CD4-positive, alpha-beta T cell treated with Interleukin-6 for 4 hours (primary cell): ENCODE measurements at regions not wholly inside any gene's neighbourhood (a gene's known extent, or its start where the extent isn't known, plus 50 kb on each side); places are given as distances from the start of the nearest gene placed in this dataset.

ENCODE experiments used
- DNase-seq: peaks from one replicate; pipeline ENCODE4 v3.0.0-alpha.2; 2020; ENCODE audit warnings: mixed read lengths

- no peak for DNase-seq
Measured at GRCh38 chr21:22941779-22942490, 1943.7 kb downstream of the NCAM2 start.

DNA sequence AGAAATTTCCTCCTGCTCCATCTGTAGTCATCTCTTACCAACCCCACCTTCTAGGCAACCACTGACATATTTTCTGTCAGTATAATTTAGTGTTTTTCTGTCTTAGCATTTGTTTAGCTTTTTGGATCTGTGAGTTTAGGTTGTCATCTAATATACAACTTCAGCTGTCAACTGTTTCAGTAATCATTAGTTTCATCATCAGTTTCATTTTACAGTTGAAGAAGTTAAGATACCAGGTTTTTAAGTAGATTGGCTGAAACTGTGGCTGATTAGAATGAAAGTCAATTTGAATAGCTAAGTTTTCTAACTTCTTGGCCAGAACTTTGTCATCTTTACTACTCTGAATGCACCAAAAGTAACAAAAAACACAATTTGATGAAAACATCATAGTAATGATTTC lies 1957.3 kb downstream of the NCAM2 start:
- DNase-seq, result no peak

GRCh38 chr21:22961258-22961657 lies 1963.0 kb downstream of the NCAM2 start:
- DNase-seq, result no peak

GRCh38 chr21:22965455-22966135 lies 1967.4 kb downstream of the NCAM2 start:
- no peak for DNase-seq

- no peak for DNase-seq
Measured at GRCh38 chr21:22981819-22982218, 1983.6 kb downstream of the NCAM2 start.

DNA sequence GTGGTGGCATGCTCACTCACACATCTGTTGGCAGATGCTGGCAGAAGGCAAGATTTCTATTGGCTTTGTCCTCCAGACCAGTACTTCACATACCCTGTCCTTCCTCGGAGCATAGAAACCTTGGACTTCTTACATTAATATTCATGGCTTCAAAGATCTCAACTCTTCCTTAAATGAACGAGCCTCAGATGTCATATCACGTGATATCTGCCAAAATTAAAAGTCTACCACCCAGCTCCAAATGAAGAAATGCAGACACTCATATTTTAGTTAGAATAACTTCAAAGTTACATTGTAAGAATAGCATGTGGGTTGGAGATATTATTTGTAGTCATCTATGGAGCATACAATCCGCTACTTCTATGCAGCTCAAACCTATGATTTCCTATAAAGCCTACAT lies 1994.9 kb downstream of the NCAM2 start:
- DNase-seq, result no peak

- no peak for DNase-seq
Measured at GRCh38 chr21:22993822-22994574, 1995.8 kb downstream of the NCAM2 start.

DNA sequence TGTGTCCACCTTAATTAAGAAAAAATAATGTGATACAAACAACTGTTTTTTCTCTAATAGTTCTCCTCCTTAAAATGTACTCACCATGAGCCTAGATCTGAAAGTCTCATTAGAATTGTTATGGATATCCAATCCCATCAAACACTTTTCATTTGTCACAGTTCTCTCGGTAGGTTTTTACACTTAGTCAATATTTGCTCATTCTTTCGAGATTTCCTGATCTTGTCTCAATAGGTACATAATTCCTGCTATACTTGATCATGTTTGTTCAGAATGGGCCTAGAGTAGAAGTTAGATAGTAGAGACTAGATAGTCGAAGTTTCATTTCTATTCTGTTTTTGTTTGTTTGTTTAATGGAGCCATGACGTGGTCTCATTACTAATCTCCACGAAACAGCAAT lies 2005.7 kb downstream of the NCAM2 start:
- no peak for DNase-seq

DNA sequence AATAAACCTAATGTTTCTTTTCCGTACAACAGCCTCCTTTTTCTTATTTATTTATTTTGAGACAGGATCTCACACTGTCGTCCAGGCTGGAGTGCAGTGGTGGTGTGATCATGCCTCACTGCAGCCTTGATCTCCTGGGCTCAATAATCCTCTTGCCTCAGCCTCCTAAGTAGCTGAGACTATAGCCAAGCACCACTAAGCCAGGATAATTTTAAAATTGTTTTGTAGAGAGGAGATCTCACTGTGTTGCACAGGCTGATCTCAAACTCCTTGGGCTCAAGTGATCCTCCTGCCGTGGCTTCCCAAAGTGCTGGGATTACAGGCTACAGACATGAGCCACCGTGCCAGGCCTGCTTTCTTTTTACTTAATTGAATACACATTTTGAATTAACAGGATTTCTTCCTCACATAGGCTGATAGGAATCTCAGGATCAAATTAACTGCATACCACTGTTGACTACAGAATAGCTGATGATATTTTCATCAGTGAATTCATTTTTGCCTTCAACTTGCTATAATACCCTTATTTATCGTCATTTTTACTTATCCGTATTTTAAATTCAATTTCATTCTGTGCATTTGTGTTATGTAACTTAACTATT lies 2010.5 kb downstream of the NCAM2 start:
- DNase-seq, result no peak

- DNase-seq, result no peak
Measured at GRCh38 chr21:23009360-23009759, 2011.2 kb downstream of the NCAM2 start.

GRCh38 chr21:23014021-23014420 lies 2015.8 kb downstream of the NCAM2 start:
- no peak for DNase-seq

DNA sequence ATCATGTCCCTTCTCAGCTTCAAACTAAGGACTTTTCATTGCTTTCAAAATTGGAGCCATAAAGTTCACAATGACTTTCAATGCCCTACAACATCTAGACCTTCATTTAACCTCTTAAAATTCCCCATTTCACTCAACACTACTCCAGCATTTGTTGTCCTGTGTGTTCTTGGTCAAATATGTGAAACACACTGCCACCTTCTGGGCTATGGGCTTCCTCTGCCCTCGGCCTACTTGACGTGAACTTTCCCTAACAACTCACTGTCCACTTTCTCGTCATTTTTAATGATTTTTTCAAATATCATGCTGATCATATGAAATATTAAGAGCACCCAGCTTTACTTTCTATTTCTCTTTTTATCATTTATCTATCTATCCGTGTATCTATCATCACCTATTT lies 2018.4 kb downstream of the NCAM2 start:
- DNase-seq, result no peak

- no peak for DNase-seq
Measured at GRCh38 chr21:23017989-23018388, 2019.8 kb downstream of the NCAM2 start.

- DNase-seq, result no peak
Measured at GRCh38 chr21:23020969-23021368, 2022.8 kb downstream of the NCAM2 start.

DNA sequence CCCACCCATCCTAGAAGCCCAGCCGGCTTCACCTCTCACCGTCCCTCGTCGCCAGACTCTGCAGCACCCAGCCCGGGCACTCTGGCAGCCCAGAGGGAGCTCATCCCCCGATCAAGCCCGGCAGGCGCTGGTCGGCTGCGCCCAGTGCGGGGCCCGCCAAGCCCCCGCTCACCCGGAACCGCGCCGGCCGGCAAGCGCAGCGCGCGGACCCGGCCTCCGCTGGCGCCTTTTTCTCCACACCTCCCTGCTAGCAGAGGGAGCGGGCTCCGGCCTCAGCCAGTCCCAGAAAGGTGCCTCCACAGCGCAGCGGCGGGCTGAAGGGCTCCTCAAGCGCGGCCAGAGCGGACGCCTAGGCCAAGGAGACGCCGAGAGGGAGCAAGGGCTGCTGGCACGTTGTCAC lies 2023.3 kb downstream of the NCAM2 start:
- peak; percentile 1 for DNase-seq

DNA sequence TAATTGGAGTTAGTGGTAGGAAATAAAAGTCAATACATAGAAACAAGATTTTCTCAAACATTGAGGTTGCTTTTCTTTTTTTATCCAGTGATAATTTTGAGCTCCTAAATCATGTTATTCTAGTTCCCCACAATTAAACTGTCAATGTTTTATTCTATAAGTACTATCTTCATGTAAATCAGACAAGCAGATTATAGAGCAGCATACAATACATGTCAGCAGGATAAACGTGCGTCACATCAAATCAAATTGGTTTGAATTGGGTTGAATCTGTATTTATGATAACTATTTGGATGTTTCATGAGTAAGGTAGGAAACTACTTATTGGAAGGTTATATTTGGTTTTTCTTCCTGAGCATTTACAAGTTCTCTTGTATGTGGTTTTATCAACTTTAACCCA lies 2028.7 kb downstream of the NCAM2 start:
- no peak for DNase-seq

- no peak for DNase-seq
Measured at GRCh38 chr21:23039846-23040245, 2041.6 kb downstream of the NCAM2 start.

GRCh38 chr21:23045955-23046354 lies 2047.7 kb downstream of the NCAM2 start:
- no peak for DNase-seq

DNA sequence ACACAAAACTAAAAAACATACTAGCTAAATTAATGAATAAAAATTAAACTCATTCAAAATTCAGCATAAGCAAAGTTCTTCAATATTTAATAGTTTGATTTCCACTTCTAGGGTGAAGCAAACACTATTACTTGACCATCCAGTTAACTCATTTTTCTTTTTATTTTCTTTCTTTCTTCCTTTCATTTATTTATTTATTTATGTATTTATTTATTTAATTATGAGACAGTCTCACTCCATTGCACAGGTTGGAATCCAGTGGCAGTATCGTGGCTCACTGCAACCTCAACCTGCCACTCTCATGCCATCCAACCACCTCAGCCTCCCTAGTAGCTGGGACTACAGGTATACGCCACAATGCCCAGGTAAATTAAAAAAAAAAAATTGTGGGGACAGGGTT lies 2069.5 kb downstream of the NCAM2 start:
- DNase-seq, result no peak

- DNase-seq, result no peak
Measured at GRCh38 chr21:23083242-23083641, 2085.0 kb downstream of the NCAM2 start.

GRCh38 chr21:23093259-23093658 lies 2095.1 kb downstream of the NCAM2 start:
- DNase-seq, result no peak

DNA sequence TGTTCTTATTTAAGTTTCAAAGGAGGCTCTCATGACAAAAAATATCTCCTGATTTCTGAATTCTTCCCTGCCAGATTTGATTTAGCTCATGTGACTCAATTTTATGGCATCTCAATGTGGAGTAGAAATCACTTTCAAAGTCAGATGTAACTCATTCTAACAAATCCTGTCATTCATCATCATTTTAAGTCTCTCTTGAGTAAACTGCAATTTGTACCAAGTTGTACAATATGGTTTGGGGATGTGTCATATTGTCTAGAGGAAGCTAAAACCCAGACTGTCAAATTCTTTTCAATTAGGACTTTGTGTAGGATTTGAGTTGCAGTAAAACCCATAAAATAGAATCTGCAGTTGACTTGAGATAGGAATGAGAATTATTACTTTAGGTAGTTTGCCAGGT lies 2101.0 kb downstream of the NCAM2 start:
- DNase-seq, result no peak

GRCh38 chr21:23101111-23101510 lies 2102.9 kb downstream of the NCAM2 start:
- DNase-seq, result no peak

GRCh38 chr21:23108533-23108932 lies 2110.3 kb downstream of the NCAM2 start:
- DNase-seq, result no peak
